ENCODE measurements at regions not wholly inside any gene's neighbourhood (a gene's known extent, or its start where the extent isn't known, plus 50 kb on each side); places are given as distances from the start of the nearest gene placed in this dataset.

GRCh38 chr18:61719671-61720070 is 173.1 kb downstream of the RNF152 start:
- no peak for TF ChIP-seq POLR2A (IDR thresholded peaks at IDR 0.05)
- no peak for TF ChIP-seq CTCF (IDR thresholded peaks at IDR 0.05)
- TF ChIP-seq EP300 (IDR thresholded peaks at IDR 0.05), result no peak
